OCI-LY1 (cell line): ENCODE measurements at regions not wholly inside any gene's neighbourhood (a gene's known extent, or its start where the extent isn't known, plus 50 kb on each side); places are given as distances from the start of the nearest gene placed in this dataset.

Experiments used
- CTCF ChIP-seq: fragments of 200-600 bp; sonication (generic), shearing (Covaris generic); IDR thresholded peaks from 2 replicates; pipeline ENCODE4 v1.5.1; 2017; ENCODE audit warnings: mild to moderate bottlenecking, antibody characterized with exemption, low read length, moderate library complexity, mixed read lengths
- EZH2 ChIP-seq: fragments of 200-600 bp; sonication (generic), shearing (Covaris generic); IDR thresholded peaks from 2 replicates; pipeline ENCODE4 v1.8.0; 2017; ENCODE audit warnings: borderline replicate concordance, mixed run types, mild to moderate bottlenecking, antibody characterized with exemption, low read length, moderate library complexity, mixed read lengths

- no peak for TF ChIP-seq CTCF
- no peak for TF ChIP-seq EZH2
Observed at GRCh38 chr11:42992594-42992993, 319.2 kb upstream of the API5 start.
